ENCODE measurements at regions not wholly inside any gene's neighbourhood (a gene's known extent, or its start where the extent isn't known, plus 50 kb on each side); places are given as distances from the start of the nearest gene placed in this dataset.

DNA sequence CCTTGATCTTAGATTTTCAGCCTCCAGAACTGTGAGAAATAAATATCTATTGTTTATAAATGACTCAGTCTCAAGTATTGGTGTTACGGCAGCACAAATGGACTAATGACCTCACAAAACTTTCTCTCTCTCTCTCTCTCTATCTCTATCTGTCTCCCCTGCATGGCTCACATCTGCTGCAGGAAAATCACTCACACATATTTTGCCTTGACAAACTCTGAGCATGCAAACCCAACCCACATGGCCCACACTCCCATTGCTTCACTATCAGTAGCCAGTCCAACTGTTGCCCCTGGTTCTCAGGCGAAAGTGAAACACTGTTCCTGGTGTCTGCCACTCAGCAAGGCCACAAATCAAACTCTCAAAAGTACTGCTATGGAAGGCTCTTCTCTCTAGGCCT lies 66.4 kb upstream of the PIK3R1 start:
- Histone ChIP-seq H3K27me3 (no peaks in the 10 kb centered on the region), H3K27ac (no peak overlapping the region), H3K4me1 (no peaks in the 10 kb centered on the region), H3K36me3 (no peaks in the 10 kb centered on the region), H3K4me3 (no peak overlapping the region), H3K9me3 (no peaks in the 10 kb centered on the region)
- DNase-seq, result no peak
- TF ChIP-seq, protein P1, sequence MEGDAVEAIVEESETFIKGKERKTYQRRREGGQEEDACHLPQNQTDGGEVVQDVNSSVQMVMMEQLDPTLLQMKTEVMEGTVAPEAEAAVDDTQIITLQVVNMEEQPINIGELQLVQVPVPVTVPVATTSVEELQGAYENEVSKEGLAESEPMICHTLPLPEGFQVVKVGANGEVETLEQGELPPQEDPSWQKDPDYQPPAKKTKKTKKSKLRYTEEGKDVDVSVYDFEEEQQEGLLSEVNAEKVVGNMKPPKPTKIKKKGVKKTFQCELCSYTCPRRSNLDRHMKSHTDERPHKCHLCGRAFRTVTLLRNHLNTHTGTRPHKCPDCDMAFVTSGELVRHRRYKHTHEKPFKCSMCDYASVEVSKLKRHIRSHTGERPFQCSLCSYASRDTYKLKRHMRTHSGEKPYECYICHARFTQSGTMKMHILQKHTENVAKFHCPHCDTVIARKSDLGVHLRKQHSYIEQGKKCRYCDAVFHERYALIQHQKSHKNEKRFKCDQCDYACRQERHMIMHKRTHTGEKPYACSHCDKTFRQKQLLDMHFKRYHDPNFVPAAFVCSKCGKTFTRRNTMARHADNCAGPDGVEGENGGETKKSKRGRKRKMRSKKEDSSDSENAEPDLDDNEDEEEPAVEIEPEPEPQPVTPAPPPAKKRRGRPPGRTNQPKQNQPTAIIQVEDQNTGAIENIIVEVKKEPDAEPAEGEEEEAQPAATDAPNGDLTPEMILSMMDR (IDR thresholded peaks at IDR 0.05), result no peak
- TF ChIP-seq POLR2A (IDR thresholded peaks at IDR 0.05), result no peak

DNA sequence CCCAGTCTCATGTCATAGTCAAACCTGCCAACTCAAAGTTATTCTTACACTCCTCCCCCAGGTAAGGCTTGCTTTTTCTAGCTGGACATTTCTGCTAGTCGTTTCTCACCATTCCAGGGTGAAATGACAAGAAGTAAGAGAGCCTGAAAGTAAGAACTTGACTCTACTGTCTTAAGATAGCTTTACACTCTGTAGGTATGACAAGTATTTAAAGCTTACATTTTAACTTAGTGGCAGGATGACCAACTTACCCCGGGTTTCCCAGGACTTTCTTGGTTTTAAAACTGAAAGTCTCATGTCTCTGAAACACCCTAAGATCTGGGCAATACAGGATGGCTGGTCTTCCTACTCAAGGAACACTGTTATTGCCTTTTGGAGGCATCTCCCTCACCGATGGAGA lies 67.5 kb upstream of the PIK3R1 start:
- TF ChIP-seq, protein P1 (IDR thresholded peaks at IDR 0.05), result no peak
- TF ChIP-seq POLR2A (IDR thresholded peaks at IDR 0.05), result no peak
- Histone ChIP-seq H3K27ac (no peak overlapping the region), H3K4me3 (no peak overlapping the region), H3K36me3 (no peaks in the 10 kb centered on the region), H3K27me3 (no peaks in the 10 kb centered on the region), H3K4me1 (no peaks in the 10 kb centered on the region), H3K9me3 (no peaks in the 10 kb centered on the region)
- DNase-seq, result no peak

DNA sequence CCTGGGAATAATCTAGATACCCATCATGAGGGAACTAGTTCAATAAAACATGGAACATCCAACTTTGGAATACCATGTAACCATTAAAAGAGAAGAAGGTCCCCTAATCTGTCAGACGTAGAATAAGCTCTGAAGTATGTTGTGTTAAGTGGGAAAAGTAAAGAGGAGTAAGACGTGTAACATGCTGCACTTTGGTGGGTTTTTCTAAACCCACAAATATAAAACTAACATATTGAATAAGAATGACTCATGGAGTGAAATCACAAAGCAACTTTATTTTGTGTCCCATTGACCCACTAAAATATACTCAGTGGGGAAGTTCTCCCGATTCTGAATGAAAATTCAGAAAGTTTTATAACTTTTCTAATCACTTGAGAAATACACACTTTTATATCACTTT lies 67.9 kb upstream of the PIK3R1 start:
- no peak overlapping the region for H3K27ac ChIP-seq
- no peaks in the 10 kb centered on the region for H3K27me3 ChIP-seq
- no peak for TF ChIP-seq POLR2A (IDR thresholded peaks at IDR 0.05)
- TF ChIP-seq, protein P1 (IDR thresholded peaks at IDR 0.05), result no peak
- no peaks in the 10 kb centered on the region for H3K36me3 ChIP-seq
- DNase-seq, result no peak
- no peak overlapping the region for H3K4me3 ChIP-seq
- H3K9me3 ChIP-seq, result no peaks in the 10 kb centered on the region
- no peaks in the 10 kb centered on the region for H3K4me1 ChIP-seq

DNA sequence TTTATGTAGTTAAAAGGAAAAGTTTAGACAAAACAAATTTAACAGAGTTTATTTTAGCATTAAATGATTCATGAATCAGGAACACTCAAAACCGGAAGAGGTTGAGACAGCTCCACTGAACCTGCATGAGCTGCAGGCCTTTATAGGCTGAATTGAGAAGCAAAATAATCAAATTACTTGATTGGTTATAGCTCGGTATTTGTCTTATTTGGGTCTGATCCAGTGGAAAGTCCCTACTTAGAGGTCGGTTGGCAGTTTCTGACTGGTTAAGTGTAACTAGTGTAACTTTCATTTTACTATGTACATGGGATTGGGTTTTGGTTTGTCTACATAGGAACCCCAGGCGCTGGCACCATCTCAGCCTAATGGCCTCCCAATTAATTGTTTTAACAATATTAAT lies 74.1 kb upstream of the PIK3R1 start:
- Histone ChIP-seq H3K4me1 (no peaks in the 10 kb centered on the region), H3K27ac (no peak overlapping the region), H3K27me3 (no peaks in the 10 kb centered on the region), H3K36me3 (no peaks in the 10 kb centered on the region), H3K4me3 (no peak overlapping the region), H3K9me3 (no peaks in the 10 kb centered on the region)
- TF ChIP-seq POLR2A (IDR thresholded peaks at IDR 0.05), result no peak
- TF ChIP-seq, protein P1 (IDR thresholded peaks at IDR 0.05), result no peak
- DNase-seq, result no peak

DNA sequence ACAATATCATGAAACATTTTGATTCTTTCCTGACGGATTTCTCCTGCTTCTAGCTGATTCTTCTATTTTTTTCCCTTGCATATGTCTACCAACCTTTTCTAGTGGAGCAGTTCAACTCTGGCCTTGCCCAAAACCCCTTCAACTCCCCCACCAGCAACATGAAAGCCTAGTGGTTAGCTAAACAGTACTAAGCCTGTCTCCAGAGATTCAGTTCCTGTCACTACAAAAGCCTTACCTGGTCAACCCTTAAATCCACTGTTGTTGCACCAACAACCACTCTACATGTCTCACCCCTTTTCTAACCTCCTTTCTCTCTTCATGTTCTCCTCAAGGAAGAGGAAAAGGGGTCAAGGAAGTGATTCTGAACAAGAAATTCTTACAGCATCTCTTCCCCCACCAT lies 74.8 kb upstream of the PIK3R1 start:
- no peaks in the 10 kb centered on the region for H3K4me1 ChIP-seq
- TF ChIP-seq POLR2A (IDR thresholded peaks at IDR 0.05), result no peak
- TF ChIP-seq, protein P1 (IDR thresholded peaks at IDR 0.05), result no peak
- no peaks in the 10 kb centered on the region for H3K9me3 ChIP-seq
- H3K27ac ChIP-seq, result no peak overlapping the region
- DNase-seq, result no peak
- no peaks in the 10 kb centered on the region for H3K27me3 ChIP-seq
- no peak overlapping the region for H3K4me3 ChIP-seq
- no peaks in the 10 kb centered on the region for H3K36me3 ChIP-seq

All from Peyer's patch (tissue), 4 donors.